Sigmoid colon (tissue), 6 donors: ENCODE measurements at regions not wholly inside any gene's neighbourhood (a gene's known extent, or its start where the extent isn't known, plus 50 kb on each side); places are given as distances from the start of the nearest gene placed in this dataset.

Experiments used
- DNase-seq: peaks from one replicate; pipeline ENCODE4 v3.0.0-alpha.2; 2019
- H3K27ac ChIP-seq, 4 donors: fragments of 200-600 bp; sonication (generic); one replicate each; pipeline ENCODE4 v1.5.1; 2016 to 2019; ENCODE audit warnings: mild to moderate bottlenecking in 1 of 4
- H3K27me3 ChIP-seq, 3 donors: fragments of 200-600 bp; sonication (generic); one replicate each; pipeline ENCODE4 v1.5.1; 2019; ENCODE audit warnings: mild to moderate bottlenecking in 1 of 3
- H3K36me3 ChIP-seq, 4 donors: fragments of 200-600 bp; sonication (generic); one replicate each; pipeline ENCODE4 v1.5.1; 2016 to 2019
- H3K4me1 ChIP-seq, 4 donors: fragments of 200-600 bp; sonication (generic); one replicate each; pipeline ENCODE4 v1.5.1; 2017 to 2019
- H3K4me3 ChIP-seq, 4 donors: fragments of 200-600 bp; sonication (generic); one replicate each; pipeline ENCODE4 v1.5.1; 2017 to 2019; ENCODE audit warnings: mild to moderate bottlenecking in 2 of 4, moderate library complexity in 1 of 4
- H3K9me3 ChIP-seq, 4 donors: fragments of 200-600 bp in 3 of 4; sonication (generic) in 3 of 4; one replicate each; pipeline versions ENCODE4 v1.5.1 to v1.6.1; 2013 to 2019
- CTCF ChIP-seq, 4 experiments: fragments of 450-650 bp in 3 of 4; fragments of 200-600 bp in 1 of 4; IDR thresholded peaks; one replicate each; pipeline ENCODE4 v1.5.1; 2016 to 2019; ENCODE audit warnings: antibody characterized with exemption in 4 of 4, mild to moderate bottlenecking in 3 of 4, moderate library complexity in 2 of 4
- EP300 ChIP-seq, 4 donors: sonication (generic); formaldehyde crosslinking; IDR thresholded peaks; one replicate each; pipeline ENCODE4 v1.6.1; 2017; ENCODE audit warnings: antibody characterized with exemption in 4 of 4
- POLR2A ChIP-seq, 2 donors: fragments of 450-650 bp; IDR thresholded peaks; one replicate each; pipeline ENCODE4 v1.6.1; 2016; ENCODE audit warnings: antibody characterized with exemption in 2 of 2, mild to moderate bottlenecking in 2 of 2, moderate library complexity in 2 of 2
- POLR2AphosphoS5 ChIP-seq, 4 donors: sonication (generic); formaldehyde crosslinking; IDR thresholded peaks; one replicate each; pipeline ENCODE4 v1.6.1; 2017; ENCODE audit warnings: antibody characterized with exemption in 4 of 4
- WGBS, 2 donors: extraction: QIAGEN DNeasy Blood & Tissue Kit; methylation state at CpG; one replicate each; pipeline ENCODE4 v1.1.7; 2013; 5-methylcytosine and 5-hydroxymethylcytosine counted together
- intact Hi-C: fragments of 100-400 bp; cut with DNase I; formaldehyde crosslinking; loops from one replicate; pipeline ENCODE4 v1.15.1; 2023
- donor health status: healthy with polysubstance abuse.
- donor health status: healthy.

GRCh38 chr1:218617986-218618385 is 272.9 kb downstream of the TGFB2 start:
- Histone ChIP-seq H3K4me3 (no peak overlapping the region), H3K27me3 (no peaks in the 10 kb centered on the region), H3K9me3 (no peaks in the 10 kb centered on the region), H3K4me1 (no peaks in the 10 kb centered on the region), H3K27ac (no peak overlapping the region), H3K36me3 (no peaks in the 10 kb centered on the region)
- TF ChIP-seq EP300 (IDR thresholded peaks at IDR 0.05) (no peak), POLR2A (IDR thresholded peaks at IDR 0.05) (no peak), CTCF (IDR thresholded peaks at IDR 0.05) (no peak), POLR2AphosphoS5 (IDR thresholded peaks at IDR 0.05) (no peak)
- DNase-seq: no peak
- intact Hi-C loops: no loop called here

DNA sequence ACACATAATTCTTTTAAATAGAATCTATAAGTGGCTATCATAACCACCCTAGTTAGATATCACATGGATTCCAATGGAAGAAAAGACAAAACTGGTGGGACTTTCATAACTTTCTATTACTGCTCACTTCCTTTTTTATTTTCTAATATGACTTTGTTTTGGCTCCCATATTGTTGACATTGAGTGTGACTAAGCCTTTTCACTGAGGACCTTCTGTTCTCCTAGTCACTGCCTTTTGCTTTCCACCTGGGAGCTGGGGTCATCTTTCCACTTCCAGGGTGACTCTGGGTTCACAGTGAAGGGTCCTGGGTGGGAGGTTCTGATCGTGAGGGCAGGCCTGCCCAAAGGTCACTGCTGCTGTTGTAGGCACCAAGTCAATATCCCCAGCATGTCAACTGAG is 275.8 kb downstream of the TGFB2 start:
- H3K27ac ChIP-seq: no peak overlapping the region
- TF ChIP-seq POLR2AphosphoS5 (IDR thresholded peaks at IDR 0.05) (no peak), EP300 (IDR thresholded peaks at IDR 0.05) (no peak), POLR2A (IDR thresholded peaks at IDR 0.05) (no peak), CTCF (IDR thresholded peaks at IDR 0.05) (no peak)
- no peaks in the 10 kb centered on the region for H3K36me3 ChIP-seq
- H3K9me3 ChIP-seq: no peaks in the 10 kb centered on the region
- H3K4me3 ChIP-seq: no peak overlapping the region
- no peak for DNase-seq
- WGBS, 2 donors: 41 to 63% methylated on average over 1 of the region's 1 CpG
- intact Hi-C loops: no loop called here
- H3K4me1 ChIP-seq: no peaks in the 10 kb centered on the region
- no peaks in the 10 kb centered on the region for H3K27me3 ChIP-seq

DNA sequence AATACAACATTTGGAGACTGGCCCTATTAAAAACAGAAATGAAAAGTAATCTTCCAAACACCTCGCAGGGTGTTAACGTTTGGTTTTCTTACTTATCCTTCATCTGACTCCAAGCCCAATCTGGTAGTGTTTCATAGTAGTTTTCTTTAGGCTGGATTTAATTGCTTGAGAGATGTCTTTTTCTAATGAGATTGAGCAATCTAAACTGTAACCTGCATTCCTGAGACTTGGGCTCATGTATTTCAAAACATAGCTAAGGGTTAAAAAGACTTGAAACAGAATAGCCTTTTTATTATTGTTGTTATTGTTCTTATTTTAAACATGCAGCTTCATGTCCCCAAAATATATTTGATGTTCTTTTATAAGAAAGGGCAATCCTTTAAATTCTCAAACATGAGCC is 278.9 kb downstream of the TGFB2 start:
- 70 to 75% methylated on average over 2 of the region's 2 CpGs for WGBS, 2 donors
- no peak for DNase-seq
- H3K27me3 ChIP-seq: no peaks in the 10 kb centered on the region
- intact Hi-C loops: no loop called here
- TF ChIP-seq POLR2AphosphoS5 (IDR thresholded peaks at IDR 0.05) (no peak), EP300 (IDR thresholded peaks at IDR 0.05) (no peak), CTCF (IDR thresholded peaks at IDR 0.05) (no peak), POLR2A (IDR thresholded peaks at IDR 0.05) (no peak)
- peaks cover 0 to 2% (median 0%) of the 10 kb centered on the region in 4 donors for H3K9me3 ChIP-seq
- H3K27ac ChIP-seq: no peak overlapping the region
- no peak overlapping the region for H3K4me3 ChIP-seq
- H3K4me1 ChIP-seq: no peaks in the 10 kb centered on the region
- no peaks in the 10 kb centered on the region for H3K36me3 ChIP-seq

DNA sequence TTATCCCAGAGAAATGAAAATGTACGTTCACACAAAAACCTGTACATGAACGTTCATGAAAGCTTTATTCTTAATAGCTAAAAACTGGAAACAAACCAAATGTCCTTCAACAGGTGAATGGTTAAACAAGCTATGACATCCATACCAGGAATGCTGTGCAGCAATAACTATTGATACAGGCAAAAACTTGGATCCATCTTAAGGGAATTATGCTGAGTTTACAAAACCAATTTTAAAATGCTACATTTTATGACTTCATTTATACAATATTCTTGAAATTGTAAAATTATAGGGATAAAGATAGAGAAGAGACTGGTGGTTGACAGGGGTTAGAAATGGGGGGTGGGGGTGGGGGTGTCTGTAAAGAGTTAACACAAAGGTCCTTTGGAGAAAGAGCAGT is 280.3 kb downstream of the TGFB2 start:
- 64 to 74% methylated on average over 2 of the region's 2 CpGs for WGBS, 2 donors

More for the DNA sequence above, 280.3 kb downstream of the TGFB2 start:
- Histone ChIP-seq H3K27ac (no peak overlapping the region), H3K27me3 (no peaks in the 10 kb centered on the region), H3K4me3 (no peak overlapping the region), H3K36me3 (no peaks in the 10 kb centered on the region), H3K9me3 (peaks cover 0 to 2% (median 0%) of the 10 kb centered on the region in 4 donors), H3K4me1 (no peaks in the 10 kb centered on the region)
- TF ChIP-seq POLR2A (IDR thresholded peaks at IDR 0.05) (no peak), EP300 (IDR thresholded peaks at IDR 0.05) (no peak), POLR2AphosphoS5 (IDR thresholded peaks at IDR 0.05) (no peak), CTCF (IDR thresholded peaks at IDR 0.05) (no peak)
- intact Hi-C loops: no loop called here
- DNase-seq: no peak
